Right lung (tissue), 2 donors: ENCODE measurements at regions not wholly inside any gene's neighbourhood (a gene's known extent, or its start where the extent isn't known, plus 50 kb on each side); places are given as distances from the start of the nearest gene placed in this dataset.

Experiments used
- DNase-seq, 2 donors: peaks; one replicate each; pipeline ENCODE4 v3.0.0-alpha.2; 2013

GRCh38 chr7:33852838-33853237, 52.5 kb upstream of the BMPER start:
- no peak for DNase-seq

GRCh38 chr7:33853361-33854062, 51.8 kb upstream of the BMPER start:
- no peak for DNase-seq

GRCh38 chr7:33854178-33854577, 51.2 kb upstream of the BMPER start:
- DNase-seq, result no peak

GRCh38 chr7:33854801-33855350, 50.5 kb upstream of the BMPER start:
- DNase-seq, result no peak
